ENCODE measurements at regions not wholly inside any gene's neighbourhood (a gene's known extent, or its start where the extent isn't known, plus 50 kb on each side); places are given as distances from the start of the nearest gene placed in this dataset.
"Not testable (repeated sequence)": the region's sequence is repeated elsewhere in the genome, so short reads cannot be mapped to it uniquely, and the experiment has no call there.

DNA sequence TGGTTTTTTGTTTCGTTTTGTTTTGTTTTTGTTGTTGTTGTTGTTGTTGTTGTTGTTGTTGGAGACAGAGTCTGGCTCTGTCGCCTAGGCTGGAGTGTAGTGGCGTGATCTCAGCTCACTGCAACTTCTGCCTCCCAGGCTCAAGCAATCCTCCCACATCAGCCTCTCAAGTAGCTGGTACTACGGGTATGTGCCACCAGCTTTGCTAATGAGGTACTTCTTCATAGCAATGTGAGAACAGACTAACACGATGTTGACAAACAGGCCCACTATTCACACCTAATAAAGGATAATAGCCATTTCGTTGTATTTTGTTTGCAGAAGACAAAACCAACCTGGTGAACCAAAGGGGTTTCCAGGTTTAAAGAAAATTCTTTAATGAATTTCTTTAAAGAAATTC lies 130.9 kb downstream of the DIRAS2 start:
- DNase-seq = no peak

DNA sequence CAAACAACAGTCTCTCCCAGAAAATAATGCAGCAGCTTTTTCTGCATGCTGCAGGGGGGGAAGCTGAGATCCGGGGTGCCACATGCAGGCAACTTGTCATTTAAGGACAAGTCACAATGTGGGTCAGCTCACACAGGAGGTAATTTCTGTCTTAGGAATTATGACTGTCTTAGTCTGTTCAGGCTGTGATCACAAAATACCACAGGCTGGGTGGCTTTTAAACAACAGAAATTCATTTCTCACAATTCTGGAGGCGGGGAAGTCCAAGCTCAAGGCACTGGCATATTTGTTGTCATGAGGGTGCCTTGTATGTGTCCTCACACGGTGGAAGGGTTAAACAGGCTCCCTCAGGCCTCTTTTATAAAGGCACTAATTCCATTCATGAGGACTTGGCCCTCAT lies 127.7 kb downstream of the DIRAS2 start:
- DNase-seq = no peak

DNA sequence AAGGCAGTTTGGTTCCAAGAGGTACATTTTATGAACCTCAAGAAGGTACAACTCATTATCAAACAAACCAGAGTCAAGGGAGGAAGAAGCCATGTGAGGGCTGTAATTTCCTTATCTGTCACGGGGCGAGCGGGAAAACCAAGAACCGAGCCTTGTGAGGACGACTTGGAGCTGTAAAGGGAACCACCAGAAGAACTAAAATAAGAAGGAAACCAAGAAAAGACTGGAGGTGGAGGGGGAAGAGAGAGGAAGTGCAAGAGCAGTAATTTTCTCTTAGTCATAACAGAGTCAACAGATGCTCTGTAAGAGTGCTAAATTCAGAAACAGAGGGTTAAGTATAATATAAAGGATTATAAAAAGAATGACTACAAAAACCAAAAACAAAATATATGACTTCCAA lies 127.1 kb downstream of the DIRAS2 start:
- no peak for DNase-seq

DNA sequence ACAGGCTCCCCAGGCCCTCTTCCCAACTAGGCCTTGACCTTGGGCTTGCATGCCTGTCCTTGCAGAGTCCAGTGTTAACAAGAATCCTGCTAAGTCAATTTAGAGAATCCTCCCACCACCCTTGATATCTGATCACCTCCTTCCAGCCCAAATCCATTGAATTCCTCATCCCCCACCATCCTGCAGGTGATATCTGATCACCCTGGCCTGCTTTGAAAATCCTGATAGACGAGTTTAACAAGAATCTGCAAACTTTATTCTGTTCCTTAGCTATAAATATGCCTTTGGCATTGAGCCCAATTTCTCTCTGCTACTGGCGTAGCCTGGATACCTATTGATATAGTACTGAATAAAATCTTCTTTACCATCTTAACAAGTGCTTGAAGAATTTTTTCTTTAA lies 125.5 kb downstream of the DIRAS2 start:
- DNase-seq = no peak

DNA sequence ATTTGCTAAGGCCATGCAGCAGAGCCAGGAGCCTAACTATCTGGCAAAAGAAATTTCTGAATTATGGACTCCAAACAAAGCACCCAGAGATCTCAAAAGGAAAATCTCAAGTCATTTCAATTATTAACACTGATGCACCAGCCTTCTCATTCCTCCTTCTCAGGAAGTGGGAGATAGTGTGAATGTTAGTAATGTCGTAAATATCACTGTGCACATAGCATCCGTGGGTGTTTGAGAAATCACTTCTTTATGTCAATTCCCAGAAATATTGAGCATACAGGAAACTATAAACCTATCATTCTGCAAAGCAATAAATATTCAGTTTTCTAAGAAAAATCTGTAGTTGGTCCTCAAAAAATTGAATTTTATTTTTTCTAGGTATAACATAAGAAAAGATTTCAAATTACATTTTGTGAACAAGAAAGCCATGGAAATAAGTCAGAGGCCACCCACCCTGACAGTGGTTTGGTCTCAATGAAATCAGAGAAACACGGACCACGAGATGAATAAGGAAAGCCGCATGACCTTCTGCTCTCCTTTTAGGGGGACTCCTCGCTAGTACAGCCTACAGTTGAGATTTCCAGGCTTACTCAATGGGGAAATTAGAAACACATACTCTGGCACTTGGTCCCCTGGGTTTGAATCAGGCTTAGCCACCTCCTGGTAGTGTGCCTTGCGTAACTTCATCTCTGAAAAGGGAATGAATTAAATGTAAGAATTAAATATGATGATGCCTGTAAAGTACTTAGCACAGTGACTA lies 120.6 kb downstream of the DIRAS2 start:
- no peak for DNase-seq

DNA sequence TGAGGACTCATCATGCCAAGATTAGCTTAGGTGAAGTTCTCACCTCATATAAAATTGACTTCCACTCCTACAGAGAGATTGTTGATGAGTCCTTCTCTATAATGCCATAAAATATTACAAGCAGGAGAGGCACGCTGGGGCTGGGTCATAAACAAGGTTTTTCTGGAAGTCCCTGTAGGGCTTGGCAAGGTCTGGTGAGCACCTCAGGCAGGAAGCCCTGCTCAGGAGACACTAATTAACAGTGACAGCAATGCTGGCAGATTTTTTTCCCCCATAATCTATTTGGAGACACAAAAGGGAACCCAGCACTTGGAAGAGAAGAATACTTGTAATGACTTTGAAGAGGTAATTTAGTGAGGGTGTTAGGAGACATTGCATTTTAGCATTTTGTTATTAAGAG lies 118.7 kb downstream of the DIRAS2 start:
- no peak for DNase-seq

DNA sequence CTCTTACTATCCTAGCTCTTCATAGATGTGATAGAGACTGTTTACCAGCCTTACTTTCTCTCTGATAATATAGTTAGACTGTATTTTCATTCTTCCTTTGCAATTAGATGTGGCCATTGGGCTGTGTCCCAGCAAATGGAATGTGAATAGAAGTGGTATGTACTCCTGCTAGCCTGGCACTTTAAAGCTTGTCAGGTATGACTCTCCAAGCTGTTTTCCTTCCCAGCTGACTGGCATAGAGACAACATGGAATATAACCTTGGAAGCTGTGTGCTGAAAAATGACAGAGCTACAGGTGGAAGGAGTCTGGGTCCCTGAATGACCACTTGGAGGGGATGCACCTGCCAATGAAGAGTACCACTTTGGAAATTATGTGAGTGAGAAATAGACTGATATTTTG lies 116.2 kb downstream of the DIRAS2 start:
- DNase-seq = no peak

DNA sequence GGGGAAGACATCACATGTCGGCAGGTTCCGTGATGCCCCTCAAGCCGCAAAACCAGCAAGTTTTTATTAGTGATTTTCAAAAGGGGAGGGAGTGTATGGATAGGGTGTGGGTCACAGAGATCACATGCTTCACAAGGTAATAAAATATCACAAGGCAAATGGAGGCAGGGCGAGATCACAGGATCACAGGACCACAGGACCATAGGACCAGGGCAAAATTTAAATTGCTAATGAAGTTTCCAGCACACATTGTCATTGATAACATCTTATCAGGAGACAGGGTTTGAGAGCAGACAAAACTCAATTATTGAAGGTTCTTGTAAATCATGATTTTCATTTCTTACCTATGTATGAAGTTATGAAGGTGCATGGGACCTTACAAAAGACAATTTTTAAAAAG lies 106.5 kb downstream of the DIRAS2 start:
- not testable (repeated sequence) for DNase-seq

DNA sequence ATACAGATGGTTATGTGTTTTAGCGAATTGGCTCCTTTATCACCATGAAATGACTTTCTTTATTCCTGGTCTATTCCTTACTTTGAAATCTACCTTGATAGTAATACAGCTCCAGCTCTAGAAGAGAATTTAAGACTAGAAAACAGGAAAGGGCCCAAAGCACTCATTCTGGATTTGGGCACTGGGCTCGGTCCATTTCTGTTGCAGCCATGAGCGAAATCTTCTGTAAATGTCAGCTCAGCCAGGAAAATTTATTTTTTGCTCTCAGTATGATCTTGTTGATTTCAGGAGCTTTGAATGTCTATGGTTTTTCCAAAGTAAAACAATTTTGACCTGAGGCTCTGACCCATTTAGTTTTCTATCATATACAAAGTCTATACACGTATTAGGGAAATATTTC lies 104.1 kb downstream of the DIRAS2 start:
- DNase-seq = no peak

DNA sequence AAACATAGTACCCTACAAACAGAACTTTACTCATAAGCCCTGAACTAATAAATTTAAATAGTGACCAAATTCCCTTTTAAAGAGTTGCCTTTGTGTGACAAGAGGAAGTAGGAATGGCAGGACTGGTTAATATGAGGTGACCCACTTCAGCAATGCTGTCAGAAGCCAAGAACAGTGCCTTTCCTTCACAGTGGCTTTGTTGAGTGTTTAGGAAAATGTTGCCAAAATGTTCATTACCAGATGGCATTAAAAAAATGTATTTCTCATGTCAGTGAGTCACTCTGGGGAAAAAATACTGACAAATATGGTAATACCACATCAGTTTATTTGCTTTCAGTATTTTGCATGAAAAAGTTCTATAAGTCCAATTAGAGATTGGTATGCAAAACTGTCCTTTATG lies 103.3 kb downstream of the DIRAS2 start:
- no peak for DNase-seq

DNA sequence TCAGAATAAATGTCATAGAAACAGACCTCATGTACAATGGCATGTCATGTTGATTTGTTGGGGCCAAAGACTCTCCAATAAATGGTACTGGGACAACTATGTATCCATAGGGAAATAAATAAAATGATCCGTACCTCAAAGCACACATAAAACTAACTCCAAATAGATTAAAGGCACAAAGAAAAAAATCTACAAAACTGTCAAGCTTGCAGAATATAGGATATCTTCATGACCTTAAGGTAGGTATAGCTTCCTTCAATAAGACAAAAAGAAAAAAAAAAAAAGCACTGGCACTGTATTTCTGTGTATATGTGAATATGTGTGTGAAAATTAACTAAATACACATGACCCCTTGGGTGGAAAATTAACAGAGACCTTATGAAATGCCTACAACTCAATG lies 101.9 kb downstream of the DIRAS2 start:
- no peak for DNase-seq

DNA sequence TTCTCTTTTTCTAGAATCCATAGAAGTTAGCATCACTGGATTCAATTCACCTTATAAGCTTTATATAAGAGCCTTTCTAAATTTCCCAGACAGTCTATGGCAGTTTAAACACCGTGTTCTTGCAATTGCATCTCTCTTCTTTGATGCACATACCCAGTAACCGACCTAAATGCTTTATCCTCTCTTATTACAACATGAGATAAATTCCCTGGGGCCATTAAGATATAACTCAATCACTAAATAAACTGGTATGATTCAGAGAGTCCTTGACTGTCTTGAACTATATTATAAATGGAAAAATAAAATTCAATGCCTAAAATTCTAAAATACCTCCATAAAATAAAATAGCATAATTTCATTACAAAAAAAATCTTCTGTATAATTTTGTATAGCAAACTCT lies 98.1 kb downstream of the DIRAS2 start:
- no peak for DNase-seq

DNA sequence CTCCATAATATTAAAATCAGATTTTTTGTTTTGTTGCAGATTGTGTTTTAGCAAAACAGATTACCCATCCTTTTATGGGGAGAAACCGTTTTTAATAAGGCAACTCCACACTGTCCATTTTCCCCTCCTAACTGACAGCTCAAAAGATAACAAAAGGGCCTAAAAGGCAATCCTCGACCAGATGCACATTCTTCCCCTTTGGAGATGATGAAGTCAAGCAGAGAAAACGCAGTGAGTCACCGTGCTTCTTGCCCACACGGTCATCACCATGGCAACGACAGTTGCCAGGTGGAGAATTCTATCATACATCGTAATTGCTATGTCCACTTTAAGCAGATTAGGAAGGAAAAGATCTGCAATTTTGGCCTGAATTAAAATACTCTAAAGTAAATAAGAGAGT lies 96.4 kb downstream of the DIRAS2 start:
- no peak for DNase-seq

DNA sequence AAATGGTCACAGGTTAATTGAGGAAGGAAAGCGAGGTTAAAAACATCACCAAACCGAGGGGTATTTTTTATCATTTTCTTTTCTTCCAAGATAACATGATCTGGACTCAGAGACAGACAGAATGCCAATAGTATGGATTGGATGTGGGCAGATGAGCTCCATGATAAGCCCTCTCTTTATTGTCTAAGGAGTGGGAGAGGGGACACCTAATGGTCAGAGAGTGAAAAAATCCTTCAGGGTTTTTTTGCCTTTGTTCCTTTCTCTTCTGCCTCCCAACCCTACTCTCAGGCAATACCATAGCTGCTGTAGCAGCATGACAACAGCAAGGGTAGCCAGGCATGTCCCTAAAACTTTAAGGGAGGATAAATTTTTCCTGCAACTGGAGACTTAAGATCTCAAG lies 94.7 kb downstream of the DIRAS2 start:
- no peak for DNase-seq

DNA sequence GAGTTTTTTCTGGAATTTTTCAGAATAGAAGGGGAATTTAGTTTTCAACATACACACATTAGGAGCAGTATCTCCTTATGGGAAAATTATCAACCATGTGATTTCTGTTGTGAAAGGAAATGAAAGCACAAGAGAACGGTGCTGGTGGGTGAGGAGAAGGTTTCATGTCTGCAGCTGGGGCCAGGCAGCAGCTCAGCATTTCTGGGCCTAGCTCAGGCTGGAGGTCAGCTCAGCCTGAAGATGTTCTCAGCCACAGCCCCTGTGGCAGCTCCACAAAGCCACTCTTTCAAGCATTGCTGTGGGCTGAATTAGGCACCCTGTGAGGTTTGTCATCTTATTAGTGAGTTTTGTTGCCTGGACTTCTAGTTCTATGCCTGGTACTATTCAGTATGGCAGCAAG lies 90.3 kb downstream of the DIRAS2 start:
- DNase-seq = no peak

DNA sequence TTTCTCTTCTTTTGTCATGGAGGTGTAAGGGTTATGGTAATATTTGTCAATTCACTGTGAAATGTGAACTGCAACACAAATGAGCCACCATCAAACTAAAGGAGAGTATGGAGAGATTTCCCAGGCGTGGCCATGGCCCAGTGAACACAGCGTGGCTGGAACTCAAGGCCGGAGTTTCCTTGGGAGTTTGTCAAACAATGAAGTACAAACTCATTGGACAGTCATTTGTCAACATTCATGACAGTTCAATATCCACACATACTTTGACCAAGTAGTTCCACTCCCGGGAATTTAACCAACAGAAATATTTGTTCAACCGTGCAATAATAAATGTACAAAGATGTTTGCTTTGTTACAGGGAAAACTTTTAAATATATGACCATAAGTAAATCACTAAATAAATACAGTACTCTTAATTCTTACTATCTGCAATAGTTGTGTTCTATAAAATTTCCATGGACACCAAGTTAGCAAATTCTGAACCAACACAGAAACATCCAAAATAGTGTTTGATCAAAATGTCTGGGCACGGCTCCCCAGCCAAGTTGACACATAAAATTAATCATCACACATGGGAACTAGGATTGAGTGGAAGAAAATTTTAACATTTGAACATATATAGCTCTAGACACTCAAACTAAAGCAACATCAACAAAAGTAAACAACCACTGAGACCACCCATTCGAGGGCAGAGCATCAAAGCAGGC lies 87.1 kb downstream of the DIRAS2 start:
- DNase-seq = no peak

DNA sequence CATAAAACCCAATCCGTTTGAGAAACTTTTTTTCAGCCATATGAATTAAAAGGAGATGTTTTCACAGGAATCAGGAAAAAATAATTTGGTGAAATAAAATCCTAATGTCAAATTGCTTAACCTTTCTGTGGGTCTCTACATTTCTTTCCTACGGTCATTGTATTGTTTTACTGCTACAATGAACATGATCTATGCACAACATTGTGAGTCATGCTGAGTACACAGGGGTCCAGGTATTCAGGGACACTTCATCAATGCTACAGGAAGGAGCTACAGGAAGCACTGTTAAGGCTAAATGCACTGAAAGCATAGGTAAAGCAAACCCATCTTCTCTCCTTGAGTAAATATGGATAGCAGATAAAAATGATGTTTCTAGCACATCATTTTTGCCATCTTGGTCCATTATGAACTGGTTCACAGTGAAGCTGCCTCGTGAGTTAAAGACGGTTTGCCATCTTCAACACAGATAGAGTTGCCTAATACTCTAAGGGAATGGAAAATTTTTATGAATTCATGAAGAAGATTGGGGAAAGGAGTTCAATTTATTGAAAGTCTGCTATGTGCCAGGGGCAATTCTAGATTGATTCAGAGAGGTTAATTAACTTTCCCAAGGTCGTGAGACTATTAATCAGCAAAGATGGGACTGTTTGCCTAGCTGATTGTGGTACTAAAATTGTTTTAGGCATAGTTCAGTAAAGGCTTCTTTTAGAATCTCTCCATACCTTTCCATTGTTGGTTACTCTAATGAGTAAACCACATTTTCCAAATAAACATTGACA lies 85.5 kb downstream of the DIRAS2 start:
- no peak for DNase-seq

DNA sequence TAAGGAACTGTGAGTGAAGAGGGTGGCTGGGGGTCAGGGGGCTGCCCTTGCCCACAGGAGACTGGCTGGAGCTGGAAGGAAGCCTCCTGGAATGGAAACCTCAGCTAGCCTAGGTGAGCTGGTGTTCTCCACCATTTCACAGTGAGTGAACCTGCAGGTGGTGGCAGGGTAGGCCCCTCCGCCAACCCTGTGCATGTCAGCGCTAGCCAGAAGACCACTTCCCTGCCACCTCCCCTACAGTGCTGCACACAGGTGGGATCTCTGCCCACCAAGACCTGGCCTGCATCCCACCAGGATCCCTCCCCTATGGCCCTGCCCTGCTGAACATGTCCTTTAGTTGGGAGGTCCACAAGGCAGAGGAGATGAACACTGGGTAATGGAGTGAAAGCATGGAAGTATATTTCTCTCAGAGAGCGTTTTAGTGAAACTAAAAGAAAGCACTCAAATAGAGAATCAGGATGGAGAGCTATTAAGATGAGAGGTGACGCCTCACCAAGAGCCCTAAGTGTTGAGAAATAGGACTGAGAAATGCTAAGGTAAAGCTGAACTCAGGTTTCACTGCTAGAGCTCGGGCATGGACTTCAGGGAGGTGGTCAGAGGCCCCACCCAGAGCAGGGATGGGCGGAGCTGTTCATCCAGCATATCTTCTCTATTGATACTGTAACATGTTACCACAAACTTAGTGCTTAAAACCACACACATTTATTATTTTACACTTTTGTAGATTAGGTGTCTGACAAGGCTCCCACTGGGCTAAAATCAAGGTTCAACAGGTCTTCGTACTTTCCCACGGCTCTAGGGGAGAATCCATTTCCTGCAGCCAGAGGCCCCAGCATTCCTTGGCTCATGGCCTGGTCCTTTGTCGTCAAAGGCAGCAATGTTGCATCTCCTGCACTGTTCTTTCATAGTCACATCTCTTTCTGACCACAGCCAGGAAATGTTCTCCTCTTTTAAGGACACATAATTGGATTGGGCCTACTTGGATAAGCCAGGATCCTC lies 83.2 kb downstream of the DIRAS2 start:
- no peak for DNase-seq

All from CD4-positive, alpha-beta T cell treated with Interferon alpha-2 for 1 hour (primary cell).